Astrocyte (in vitro differentiated cells and primary cell): ENCODE measurements at regions not wholly inside any gene's neighbourhood (a gene's known extent, or its start where the extent isn't known, plus 50 kb on each side); places are given as distances from the start of the nearest gene placed in this dataset.

Source experiments
- DNase-seq: peaks from one replicate; pipeline ENCODE4 v3.0.0-alpha.2; 2010; ENCODE audit warnings: low read depth
- FAIRE-seq: peaks from 2 replicates; lab custom pipeline; 2011; peaks lifted over from hg19 to GRCh38; lab: Jason Lieb, UNC
- H2AFZ ChIP-seq: 2 replicates; pipeline ENCODE4 v1.6.0; 2012; ENCODE audit warnings: low read depth, low read length, inconsistent platforms
- H3K27ac ChIP-seq: 2 replicates; pipeline ENCODE4 v1.5.1; 2011; ENCODE audit warnings: low read depth, low read length, inconsistent platforms
- H3K27me3 ChIP-seq: 2 replicates; pipeline ENCODE4 v1.6.0; 2011; ENCODE audit warnings: low read length, inconsistent platforms; ENCODE audit not compliant: insufficient read depth
- H3K36me3 ChIP-seq: 2 replicates; pipeline ENCODE4 v1.5.1; 2011; ENCODE audit warnings: low read length, inconsistent platforms; ENCODE audit not compliant: insufficient read depth
- H3K4me1 ChIP-seq: 2 replicates; pipeline ENCODE4 v1.5.1; 2011; ENCODE audit warnings: low read length, inconsistent platforms; ENCODE audit not compliant: insufficient read depth
- H3K4me2 ChIP-seq: 2 replicates; pipeline ENCODE4 v1.6.0; 2012; ENCODE audit warnings: low read length, inconsistent platforms
- H3K4me3 ChIP-seq: 2 replicates; pipeline ENCODE4 v1.5.1; 2011; ENCODE audit warnings: low read depth, mild to moderate bottlenecking, low read length, inconsistent platforms; ENCODE audit not compliant: insufficient read depth
- H3K79me2 ChIP-seq: 2 replicates; pipeline ENCODE4 v1.6.0; 2012; ENCODE audit warnings: mild to moderate bottlenecking, low read length, inconsistent platforms; ENCODE audit not compliant: insufficient read depth
- H3K9ac ChIP-seq: 2 replicates; pipeline ENCODE4 v1.6.0; 2012; ENCODE audit warnings: mild to moderate bottlenecking, low read length, inconsistent platforms
- H3K9me3 ChIP-seq: 2 replicates; pipeline ENCODE4 v1.5.1; 2012; ENCODE audit warnings: low read depth, mild to moderate bottlenecking, low read length, inconsistent platforms; ENCODE audit not compliant: insufficient read depth
- H4K20me1 ChIP-seq: 2 replicates; pipeline ENCODE4 v1.6.0; 2012; ENCODE audit warnings: low read length, inconsistent platforms; ENCODE audit not compliant: insufficient read depth
- H3K27ac Mint-ChIP-seq: one replicate; pipeline ENCODE4 v1.8.0; 2021; ENCODE audit warnings: mild to moderate bottlenecking, mixed read lengths; ENCODE audit not compliant: unreplicated experiment
- H3K27me3 Mint-ChIP-seq: one replicate; pipeline ENCODE4 v1.8.0; 2021; ENCODE audit warnings: low read depth, mixed read lengths; ENCODE audit not compliant: unreplicated experiment
- H3K36me3 Mint-ChIP-seq: one replicate; pipeline ENCODE4 v1.8.0; 2021; ENCODE audit warnings: low read depth, mixed read lengths; ENCODE audit not compliant: unreplicated experiment
- H3K4me1 Mint-ChIP-seq: one replicate; pipeline ENCODE4 v1.8.0; 2021; ENCODE audit warnings: low read depth, mixed read lengths; ENCODE audit not compliant: unreplicated experiment
- H3K4me3 Mint-ChIP-seq: one replicate; pipeline ENCODE4 v1.8.0; 2021; ENCODE audit warnings: mild to moderate bottlenecking, moderate library complexity, mixed read lengths; ENCODE audit not compliant: unreplicated experiment
- H3K9me3 Mint-ChIP-seq: one replicate; pipeline ENCODE4 v1.8.0; 2021; ENCODE audit warnings: mild to moderate bottlenecking, mixed read lengths; ENCODE audit not compliant: unreplicated experiment
- EZH2 ChIP-seq: IDR thresholded peaks from 2 replicates; pipeline ENCODE4 v1.6.1; 2012; ENCODE audit warnings: mild to moderate bottlenecking, low read length, inconsistent platforms; ENCODE audit not compliant: insufficient read depth
- TF ChIP-seq, protein P1 (sequence below): IDR thresholded peaks from 2 replicates; pipeline ENCODE4 v1.5.1; 2011; ENCODE audit warnings: low read depth, mild to moderate bottlenecking, inconsistent platforms, low read length, moderate library complexity; ENCODE audit not compliant: insufficient read depth

GRCh38 chr16:80117556-80118130 is 423.1 kb upstream of the DYNLRB2 start:
- DNase-seq = no peak
- Histone ChIP-seq H3K36me3 (no peaks in the 10 kb centered on the region), H3K27ac (no peak overlapping the region), H4K20me1 (no peaks in the 10 kb centered on the region), H3K9ac (no peak overlapping the region), H2AFZ (no peak overlapping the region), H3K4me2 (no peak overlapping the region), H3K79me2 (no peaks in the 10 kb centered on the region), H3K27me3 (no peaks in the 10 kb centered on the region), H3K4me1 (peaks cover 8% of the 10 kb centered on the region), H3K4me3 (no peak overlapping the region), H3K9me3 (no peaks in the 10 kb centered on the region)
- Mint-ChIP-seq H3K27me3 (peaks cover 2% of the 10 kb centered on the region), H3K27ac (no peak overlapping the region), H3K9me3 (peaks cover 2% of the 10 kb centered on the region), H3K4me1 (peaks cover 1% of the 10 kb centered on the region), H3K4me3 (no peak overlapping the region), H3K36me3 (no peaks in the 10 kb centered on the region)
- FAIRE-seq = no peak
- TF ChIP-seq, protein P1, sequence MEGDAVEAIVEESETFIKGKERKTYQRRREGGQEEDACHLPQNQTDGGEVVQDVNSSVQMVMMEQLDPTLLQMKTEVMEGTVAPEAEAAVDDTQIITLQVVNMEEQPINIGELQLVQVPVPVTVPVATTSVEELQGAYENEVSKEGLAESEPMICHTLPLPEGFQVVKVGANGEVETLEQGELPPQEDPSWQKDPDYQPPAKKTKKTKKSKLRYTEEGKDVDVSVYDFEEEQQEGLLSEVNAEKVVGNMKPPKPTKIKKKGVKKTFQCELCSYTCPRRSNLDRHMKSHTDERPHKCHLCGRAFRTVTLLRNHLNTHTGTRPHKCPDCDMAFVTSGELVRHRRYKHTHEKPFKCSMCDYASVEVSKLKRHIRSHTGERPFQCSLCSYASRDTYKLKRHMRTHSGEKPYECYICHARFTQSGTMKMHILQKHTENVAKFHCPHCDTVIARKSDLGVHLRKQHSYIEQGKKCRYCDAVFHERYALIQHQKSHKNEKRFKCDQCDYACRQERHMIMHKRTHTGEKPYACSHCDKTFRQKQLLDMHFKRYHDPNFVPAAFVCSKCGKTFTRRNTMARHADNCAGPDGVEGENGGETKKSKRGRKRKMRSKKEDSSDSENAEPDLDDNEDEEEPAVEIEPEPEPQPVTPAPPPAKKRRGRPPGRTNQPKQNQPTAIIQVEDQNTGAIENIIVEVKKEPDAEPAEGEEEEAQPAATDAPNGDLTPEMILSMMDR = no peak
- TF ChIP-seq EZH2 = no peak

DNA sequence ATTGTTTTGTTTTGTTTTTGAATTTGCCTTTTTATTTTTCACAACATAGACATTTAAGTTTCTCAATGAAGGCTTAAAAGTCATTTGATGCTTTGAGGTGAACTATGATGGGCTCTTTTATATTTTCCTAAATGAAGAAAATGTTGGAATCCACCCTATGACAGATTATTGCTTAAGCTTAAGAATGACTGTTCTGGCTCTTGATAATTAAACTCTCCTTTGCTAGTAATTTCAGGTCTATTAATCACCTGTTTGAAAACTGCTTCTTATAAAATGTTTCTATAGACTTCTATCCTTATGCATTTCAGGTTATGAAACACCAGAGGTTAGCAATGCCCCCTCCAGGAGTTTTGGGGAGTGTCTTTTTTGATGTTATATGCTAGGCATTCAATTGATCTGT is 424.1 kb upstream of the DYNLRB2 start:
- H3K4me3 Mint-ChIP-seq = no peak overlapping the region
- Histone ChIP-seq H2AFZ (no peak overlapping the region), H3K27ac (no peak overlapping the region), H4K20me1 (no peaks in the 10 kb centered on the region), H3K36me3 (no peaks in the 10 kb centered on the region), H3K4me2 (no peak overlapping the region), H3K4me3 (no peak overlapping the region), H3K4me1 (no peaks in the 10 kb centered on the region), H3K79me2 (no peaks in the 10 kb centered on the region), H3K27me3 (no peaks in the 10 kb centered on the region), H3K9ac (no peak overlapping the region), H3K9me3 (no peaks in the 10 kb centered on the region)
- peaks cover 2% of the 10 kb centered on the region for H3K27me3 Mint-ChIP-seq
- TF ChIP-seq EZH2 = no peak
- TF ChIP-seq, protein P1 = no peak
- DNase-seq = no peak
- peaks cover 2% of the 10 kb centered on the region for H3K9me3 Mint-ChIP-seq
- no peak overlapping the region for H3K27ac Mint-ChIP-seq
- FAIRE-seq = no peak
- no peaks in the 10 kb centered on the region for H3K36me3 Mint-ChIP-seq
- no peaks in the 10 kb centered on the region for H3K4me1 Mint-ChIP-seq

GRCh38 chr16:80114699-80115098 is 426.1 kb upstream of the DYNLRB2 start:
- H3K36me3 Mint-ChIP-seq = no peaks in the 10 kb centered on the region
- no peak overlapping the region for H3K27ac ChIP-seq
- DNase-seq (peak; percentile 35), FAIRE-seq (no peak)
- H3K9me3 ChIP-seq = no peaks in the 10 kb centered on the region
- no peak overlapping the region for H2AFZ ChIP-seq
- TF ChIP-seq, protein P1 = no peak
- no peak for TF ChIP-seq EZH2
- H4K20me1 ChIP-seq = no peaks in the 10 kb centered on the region
- no peaks in the 10 kb centered on the region for H3K4me1 ChIP-seq
- no peak overlapping the region for H3K9ac ChIP-seq
- H3K27me3 ChIP-seq = no peaks in the 10 kb centered on the region
- no peaks in the 10 kb centered on the region for H3K79me2 ChIP-seq
- H3K4me1 Mint-ChIP-seq = no peaks in the 10 kb centered on the region
- no peak overlapping the region for H3K4me3 Mint-ChIP-seq
- no peaks in the 10 kb centered on the region for H3K27me3 Mint-ChIP-seq
- H3K4me3 ChIP-seq = no peak overlapping the region
- no peaks in the 10 kb centered on the region for H3K36me3 ChIP-seq
- H3K9me3 Mint-ChIP-seq = peaks cover 2% of the 10 kb centered on the region
- no peak overlapping the region for H3K27ac Mint-ChIP-seq
- H3K4me2 ChIP-seq = no peak overlapping the region
